ENCODE measurements at regions not wholly inside any gene's neighbourhood (a gene's known extent, or its start where the extent isn't known, plus 50 kb on each side); places are given as distances from the start of the nearest gene placed in this dataset.
A peak's percentile ranks its signal among the peaks of the same experiment; 100 is the strongest.
"Not testable (repeated sequence)": the region's sequence is repeated elsewhere in the genome, so short reads cannot be mapped to it uniquely, and the experiment has no call there.

DNA sequence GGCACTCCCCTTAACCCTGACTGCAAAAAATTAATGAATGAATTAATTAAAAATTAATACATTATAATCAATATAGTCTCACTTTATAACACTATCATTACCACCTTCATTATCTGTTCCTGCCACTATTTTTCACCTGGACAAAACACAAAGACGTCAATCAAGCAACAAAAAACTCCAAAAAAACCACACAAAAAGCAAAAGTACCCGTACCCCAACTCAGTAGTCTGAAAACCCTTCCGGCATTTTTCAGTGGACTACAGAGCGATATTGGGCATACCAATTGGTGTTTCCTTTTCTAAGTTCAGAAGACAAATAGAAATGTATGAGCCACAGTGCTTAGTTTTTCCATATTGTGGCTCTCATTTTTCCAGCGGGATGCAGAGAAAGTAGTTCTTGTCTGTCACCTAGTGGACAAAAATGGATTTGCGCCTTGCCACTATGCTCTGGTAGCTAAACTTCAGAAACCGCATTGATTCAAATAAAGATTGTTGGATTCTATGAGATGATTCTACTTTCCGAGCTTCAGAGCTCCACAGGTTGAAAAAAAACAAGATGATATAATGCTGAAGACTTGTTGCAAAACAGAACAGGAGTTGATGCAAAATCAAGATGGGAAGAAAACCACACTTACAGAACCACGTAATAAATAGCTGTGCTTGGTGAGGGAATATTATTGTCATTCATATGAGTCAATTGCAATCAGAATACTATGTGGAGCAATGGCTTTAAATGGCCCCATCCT lies 50.6 kb upstream of the ITGB1 start:
- no peaks in the 10 kb centered on the region for H3K27me3 Mint-ChIP-seq (ENCODE audit: insufficient read depth)
- no peaks in the 10 kb centered on the region for H3K36me3 Mint-ChIP-seq (ENCODE audit: low read depth)
- 34 to 36% methylated on average over 8 to 9 of the region's 9 CpGs for WGBS, 2 experiments (ENCODE audit: insufficient coverage in 1 of 2, insufficient read length in 1 of 2)
- no peaks in the 10 kb centered on the region for H3K27me3 ChIP-seq (ENCODE audit: control insufficient read depth, insufficient read depth, low read length, poor library complexity, severe bottlenecking)
- H3K9ac ChIP-seq (ENCODE audit: extremely low read depth, low read length, poor library complexity, severe bottlenecking): no peak overlapping the region
- H3K9me3 Mint-ChIP-seq: no peaks in the 10 kb centered on the region
- H3K36me3 ChIP-seq (ENCODE audit: control insufficient read depth, insufficient read depth, low read length): no peaks in the 10 kb centered on the region
- H3K9me3 ChIP-seq (ENCODE audit: control insufficient read depth, low read length): no peaks in the 10 kb centered on the region
- H3K27ac Mint-ChIP-seq: no peak overlapping the region
- no peak overlapping the region for H3K27ac ChIP-seq (ENCODE audit: low read depth, low read length)
- peaks cover 3% of the 10 kb centered on the region for H3K4me1 ChIP-seq (ENCODE audit: control insufficient read depth, insufficient read depth, low read length)
- no peak overlapping the region for H3K4me3 Mint-ChIP-seq
- H3K4me1 Mint-ChIP-seq: peaks cover 15% of the 10 kb centered on the region
- no peak overlapping the region for H3K4me3 ChIP-seq (ENCODE audit: low read length)
- TF ChIP-seq, protein P1, sequence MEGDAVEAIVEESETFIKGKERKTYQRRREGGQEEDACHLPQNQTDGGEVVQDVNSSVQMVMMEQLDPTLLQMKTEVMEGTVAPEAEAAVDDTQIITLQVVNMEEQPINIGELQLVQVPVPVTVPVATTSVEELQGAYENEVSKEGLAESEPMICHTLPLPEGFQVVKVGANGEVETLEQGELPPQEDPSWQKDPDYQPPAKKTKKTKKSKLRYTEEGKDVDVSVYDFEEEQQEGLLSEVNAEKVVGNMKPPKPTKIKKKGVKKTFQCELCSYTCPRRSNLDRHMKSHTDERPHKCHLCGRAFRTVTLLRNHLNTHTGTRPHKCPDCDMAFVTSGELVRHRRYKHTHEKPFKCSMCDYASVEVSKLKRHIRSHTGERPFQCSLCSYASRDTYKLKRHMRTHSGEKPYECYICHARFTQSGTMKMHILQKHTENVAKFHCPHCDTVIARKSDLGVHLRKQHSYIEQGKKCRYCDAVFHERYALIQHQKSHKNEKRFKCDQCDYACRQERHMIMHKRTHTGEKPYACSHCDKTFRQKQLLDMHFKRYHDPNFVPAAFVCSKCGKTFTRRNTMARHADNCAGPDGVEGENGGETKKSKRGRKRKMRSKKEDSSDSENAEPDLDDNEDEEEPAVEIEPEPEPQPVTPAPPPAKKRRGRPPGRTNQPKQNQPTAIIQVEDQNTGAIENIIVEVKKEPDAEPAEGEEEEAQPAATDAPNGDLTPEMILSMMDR (conservative IDR thresholded peaks at IDR 0.05): peak; percentile 98
- DNase-seq: peak; percentile 84

GRCh38 chr10:33007731-33008381 lies 49.8 kb upstream of the ITGB1 start:
- not testable (repeated sequence) for H3K4me3 ChIP-seq (ENCODE audit: low read length); H3K9me3 Mint-ChIP-seq; H3K9ac ChIP-seq (ENCODE audit: extremely low read depth, low read length, poor library complexity, severe bottlenecking); H3K36me3 Mint-ChIP-seq (ENCODE audit: low read depth); H3K4me3 Mint-ChIP-seq; H3K9me3 ChIP-seq (ENCODE audit: control insufficient read depth, low read length); H3K4me1 ChIP-seq (ENCODE audit: control insufficient read depth, insufficient read depth, low read length); H3K36me3 ChIP-seq (ENCODE audit: control insufficient read depth, insufficient read depth, low read length); DNase-seq; H3K27ac Mint-ChIP-seq; H3K27me3 Mint-ChIP-seq (ENCODE audit: insufficient read depth); H3K27ac ChIP-seq (ENCODE audit: low read depth, low read length); H3K27me3 ChIP-seq (ENCODE audit: control insufficient read depth, insufficient read depth, low read length, poor library complexity, severe bottlenecking)
- 82 to 96% methylated on average over 4 to 8 of the region's 9 CpGs for WGBS, 2 experiments (ENCODE audit: insufficient coverage in 1 of 2, insufficient read length in 1 of 2)
- peaks cover 15% of the 10 kb centered on the region for H3K4me1 Mint-ChIP-seq

Data from endodermal cell (in vitro differentiated cells).